DMS53 (cell line): ENCODE measurements at regions not wholly inside any gene's neighbourhood (a gene's known extent, or its start where the extent isn't known, plus 50 kb on each side); places are given as distances from the start of the nearest gene placed in this dataset.
A peak's percentile ranks its signal among the peaks of the same experiment; 100 is the strongest.

Experiments
- DNase-seq: peaks from one replicate; lab custom pipeline; 2025; lab: John Stamatoyannopoulos, UW

DNA sequence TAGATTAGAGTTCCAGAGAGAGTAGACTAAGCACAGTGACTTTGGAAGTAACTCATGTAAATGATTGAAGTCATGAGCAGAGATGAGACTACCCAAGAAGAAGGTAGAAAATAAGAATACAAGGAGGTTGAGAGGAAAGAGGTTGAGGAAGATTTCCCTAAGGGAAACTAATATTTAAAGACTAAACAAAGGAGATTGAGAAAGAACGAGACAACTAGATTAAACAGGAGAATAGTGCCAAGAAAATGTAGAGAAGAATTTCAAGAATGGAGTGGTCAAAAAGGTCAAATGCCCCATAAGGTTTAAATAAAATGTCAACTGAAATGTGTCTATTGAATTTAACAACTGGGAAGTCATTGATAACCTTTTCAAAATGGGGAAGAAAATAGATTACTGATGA lies 59.0 kb downstream of the RPS29 start:
- no peak for DNase-seq

DNA sequence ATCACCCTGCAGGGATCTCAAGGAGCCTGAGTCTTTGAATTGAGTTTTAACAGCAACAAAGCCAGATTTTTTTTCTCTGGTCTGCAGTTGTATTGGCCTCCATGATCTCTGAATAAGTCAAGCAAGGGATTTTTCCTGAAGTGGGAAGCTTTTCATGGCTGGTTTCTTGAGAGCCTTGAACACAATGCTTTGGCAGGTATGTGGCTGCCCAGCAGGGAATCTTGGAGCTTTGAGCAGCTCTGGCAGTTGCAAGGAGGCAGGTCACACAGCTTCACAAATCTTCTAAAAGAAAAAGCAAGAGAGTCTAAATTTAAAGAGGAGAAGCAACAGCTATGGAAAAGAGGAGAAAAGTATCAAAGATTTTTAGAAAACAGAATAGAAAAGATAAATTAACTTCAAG lies 60.1 kb downstream of the RPS29 start:
- no peak for DNase-seq

DNA sequence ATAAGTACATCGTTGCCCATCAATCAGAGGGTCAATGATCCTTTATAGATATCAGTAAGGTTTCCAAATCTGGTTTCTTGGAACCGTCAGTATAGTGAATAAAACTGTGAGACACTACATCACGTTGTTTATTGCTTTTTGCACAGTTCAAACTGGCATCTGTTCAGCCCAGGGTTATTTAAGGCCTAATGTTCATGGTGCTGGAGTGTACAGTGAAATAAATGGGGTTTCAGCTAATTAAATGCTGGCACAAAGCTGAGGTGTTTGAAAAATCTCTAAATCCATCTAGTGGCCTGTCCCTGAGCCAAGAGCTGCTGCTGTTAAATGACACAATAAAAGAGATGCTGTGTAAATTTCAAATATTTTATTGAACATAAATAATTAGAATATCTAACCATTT lies 69.9 kb downstream of the RPS29 start:
- DNase-seq, result no peak

DNA sequence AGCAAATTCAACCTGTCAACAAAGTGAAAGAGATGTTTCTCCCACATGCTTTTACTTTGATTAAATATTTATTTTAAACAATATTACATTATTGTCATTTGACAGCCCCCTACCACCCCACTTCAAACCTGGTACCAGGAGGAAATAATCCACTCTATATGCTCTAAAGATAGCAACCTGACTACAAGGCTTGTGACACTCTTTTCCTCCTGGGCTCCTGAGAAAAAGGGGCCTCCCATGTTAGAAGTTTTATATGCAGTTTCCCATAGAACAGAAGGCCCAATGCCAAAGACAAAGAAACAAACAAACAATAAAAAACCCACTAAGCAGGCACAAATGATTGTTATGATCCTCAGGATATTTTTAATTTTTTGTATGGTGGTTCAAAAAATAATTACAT lies 73.6 kb downstream of the RPS29 start:
- DNase-seq, result no peak

DNA sequence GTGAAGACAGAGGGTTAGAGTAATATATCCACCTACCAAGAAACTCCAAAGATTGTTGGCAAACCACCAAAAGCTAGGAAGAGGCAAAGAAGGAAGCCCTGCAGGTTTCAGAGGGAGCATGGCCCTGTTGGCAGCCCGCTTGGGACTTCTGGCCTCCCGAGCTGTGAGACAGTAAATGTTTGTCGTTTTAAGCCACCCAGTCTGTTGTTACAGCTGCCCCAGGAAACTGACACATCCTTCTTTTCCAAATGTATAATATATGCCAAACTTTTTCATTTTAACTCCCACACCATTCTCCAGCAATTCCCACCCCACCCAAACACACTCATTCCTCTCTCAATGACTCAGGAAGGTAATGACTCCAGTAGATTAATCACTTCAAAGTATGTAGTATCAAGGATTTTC lies 74.0 kb downstream of the RPS29 start:
- DNase-seq, result no peak

DNA sequence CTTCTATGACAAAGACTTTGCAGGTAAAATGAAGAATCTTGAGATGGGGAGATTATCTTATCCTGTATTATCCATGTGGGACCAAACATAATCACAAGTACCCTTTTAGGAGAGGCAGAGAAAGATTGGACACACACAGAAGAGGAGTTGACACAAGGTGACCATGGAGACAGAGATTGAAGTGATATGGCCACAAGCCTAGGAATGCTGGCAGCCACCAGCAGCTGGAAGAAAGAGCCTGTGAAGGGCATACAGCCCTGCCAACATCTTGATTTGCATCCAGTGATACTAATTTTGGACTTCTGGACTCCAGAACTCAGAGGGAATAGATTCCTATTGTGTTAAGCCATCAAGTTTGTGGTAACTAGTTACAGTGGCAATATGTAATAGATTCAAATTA lies 78.1 kb downstream of the RPS29 start:
- DNase-seq, result no peak

DNA sequence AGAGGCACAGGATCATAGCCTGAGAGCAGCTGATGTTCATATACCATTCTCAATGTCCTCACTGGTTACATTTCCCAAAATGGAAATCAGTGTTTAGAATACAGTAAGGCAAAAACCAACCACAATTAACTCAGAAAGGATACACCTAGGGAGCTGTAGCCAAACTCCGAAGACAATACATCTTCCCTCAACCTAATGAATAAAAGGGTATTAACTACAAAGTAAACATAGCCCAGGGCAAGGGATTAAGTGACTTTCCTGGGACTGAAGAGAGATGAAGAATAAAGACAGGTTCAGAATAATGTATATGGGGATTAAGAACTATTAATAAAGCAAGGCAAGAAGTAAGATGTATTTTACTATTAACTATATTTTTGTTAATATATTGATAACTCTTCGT lies 79.5 kb downstream of the RPS29 start:
- no peak for DNase-seq

DNA sequence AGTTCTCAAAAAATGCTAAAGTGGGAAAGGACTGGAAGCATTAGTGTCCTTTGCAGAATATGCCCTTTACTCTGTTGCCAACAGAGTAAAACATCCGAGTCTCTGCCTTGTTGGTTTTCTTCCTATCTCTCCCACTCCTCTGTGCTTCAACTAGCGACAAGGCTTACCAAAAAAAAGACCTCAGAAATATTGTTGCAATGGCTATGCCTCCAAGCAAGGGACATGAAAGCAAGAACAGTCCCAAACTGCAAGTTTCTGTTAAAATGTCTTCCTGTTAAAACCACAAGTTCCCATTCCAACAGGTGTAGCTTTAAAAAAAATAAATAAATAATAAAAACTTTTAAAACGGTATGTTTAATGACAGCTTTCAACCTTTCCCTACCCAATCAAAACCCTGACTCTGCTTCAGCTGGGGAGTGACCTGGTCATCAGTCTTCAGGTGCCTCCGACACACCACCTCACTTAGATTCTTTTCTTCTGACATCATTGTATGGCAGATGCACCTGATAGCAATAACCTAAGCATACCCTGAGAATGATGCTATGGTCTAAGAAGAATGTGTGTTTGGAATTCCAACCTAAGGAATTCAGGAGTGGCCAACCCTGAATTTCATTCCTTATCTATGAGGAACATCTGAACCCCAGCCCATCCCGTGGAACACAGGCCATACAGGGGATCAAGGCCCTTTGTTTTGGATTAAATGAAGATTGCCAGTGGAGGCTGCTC lies 81.0 kb downstream of the RPS29 start:
- DNase-seq, result peak; percentile 5

DNA sequence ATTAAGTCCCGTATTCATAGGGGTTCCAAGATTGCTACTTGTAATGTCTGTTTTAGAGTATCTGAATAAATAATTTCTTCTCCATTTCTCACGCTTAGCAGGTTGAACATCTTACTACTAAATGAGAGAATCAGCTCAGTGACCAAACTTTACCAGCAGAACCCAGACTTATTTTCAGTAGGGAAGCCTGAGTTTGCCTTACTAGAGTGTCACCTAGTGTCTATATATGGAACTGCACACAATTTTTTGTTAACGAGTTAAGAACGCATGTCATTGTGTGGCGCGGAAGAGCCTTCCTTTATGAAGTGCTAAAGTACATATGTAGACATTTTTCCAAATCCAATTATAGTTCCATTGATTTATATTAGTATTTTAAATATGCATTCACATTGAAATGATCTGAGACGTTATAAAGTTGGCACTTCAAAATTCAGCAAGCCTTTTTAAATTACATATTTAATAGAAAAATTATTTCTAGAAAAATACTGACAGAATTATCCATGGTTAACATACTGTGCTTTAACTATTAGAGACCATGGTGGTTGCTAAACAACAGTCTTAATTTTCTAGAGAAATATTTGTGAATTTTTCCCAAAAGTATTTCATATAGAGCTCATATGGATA lies 88.3 kb downstream of the RPS29 start:
- peak; percentile 84 for DNase-seq

DNA sequence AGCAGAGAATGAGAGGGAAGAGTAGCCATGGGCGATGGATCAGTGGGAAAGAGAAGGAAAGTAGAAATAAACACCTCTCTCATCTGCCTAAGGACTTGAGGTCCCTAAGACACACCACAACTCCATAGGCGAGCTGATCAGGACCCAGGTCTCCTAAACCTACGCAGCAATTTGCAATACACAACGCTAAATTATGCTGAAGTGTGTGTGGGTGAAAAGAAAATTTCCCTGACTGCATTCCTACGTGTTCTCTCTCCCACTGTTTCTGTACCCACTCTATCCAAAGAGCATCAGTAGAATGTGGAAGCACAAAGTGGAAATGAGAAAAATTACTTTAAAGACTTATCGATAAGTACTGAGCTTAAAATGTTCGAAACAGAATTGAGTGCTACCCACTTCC lies 88.9 kb downstream of the RPS29 start:
- no peak for DNase-seq

DNA sequence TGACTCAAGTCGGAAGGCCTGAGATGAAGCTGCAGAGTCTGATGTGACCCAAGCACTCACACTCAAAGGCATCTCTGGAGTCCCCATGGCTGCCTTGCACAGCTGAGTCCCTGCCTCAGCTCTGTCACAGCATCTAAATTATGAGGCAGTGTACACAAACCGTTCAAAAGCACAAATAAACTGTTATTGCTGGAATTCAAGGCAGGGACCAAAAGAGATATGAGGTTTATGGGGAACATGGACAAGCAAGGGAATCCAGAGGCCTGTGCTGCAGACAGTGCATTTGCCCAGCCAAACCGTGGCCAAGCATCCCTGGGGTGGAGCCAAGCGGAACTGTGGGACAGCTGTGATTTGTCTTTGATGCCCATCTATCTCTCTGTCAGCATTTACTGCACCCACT lies 91.3 kb downstream of the RPS29 start:
- DNase-seq, result no peak

DNA sequence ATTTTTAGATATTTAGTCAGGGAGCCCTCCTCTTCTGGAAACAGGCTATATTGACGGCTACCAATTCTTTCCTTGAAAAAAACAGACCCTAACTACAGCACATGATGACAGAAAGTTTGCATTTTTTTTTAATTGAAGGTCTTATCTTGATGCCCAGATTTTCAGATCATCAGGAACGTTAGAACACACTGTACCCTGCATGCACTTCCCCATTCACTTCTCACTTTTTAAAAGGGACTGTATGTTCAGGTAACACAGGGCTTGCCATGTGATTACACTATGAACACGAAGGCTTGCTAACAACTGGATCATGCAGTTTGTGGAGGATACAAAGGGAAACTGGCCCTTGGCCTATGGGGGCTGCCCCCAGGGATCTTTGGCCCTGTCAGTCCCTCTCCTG lies 92.6 kb downstream of the RPS29 start:
- no peak for DNase-seq

DNA sequence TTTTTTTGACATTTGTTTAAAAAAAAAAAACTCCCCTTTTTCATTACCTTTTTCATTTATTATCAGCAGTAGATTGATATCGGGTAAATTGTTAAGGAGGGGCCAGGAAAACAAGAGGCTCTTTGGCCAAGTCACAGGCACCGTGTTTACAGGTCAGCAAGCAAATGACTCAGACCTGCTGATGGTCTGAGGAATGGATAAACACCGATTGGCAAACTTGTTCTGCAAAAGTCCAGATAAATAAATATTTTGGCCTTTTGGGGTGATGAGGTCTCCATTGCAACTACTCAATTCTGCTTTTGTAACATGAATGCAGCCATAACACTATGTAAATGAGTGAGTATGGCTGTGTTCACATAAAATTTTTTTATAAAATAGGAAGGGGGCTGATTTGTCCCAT lies 94.0 kb downstream of the RPS29 start:
- DNase-seq, result no peak

DNA sequence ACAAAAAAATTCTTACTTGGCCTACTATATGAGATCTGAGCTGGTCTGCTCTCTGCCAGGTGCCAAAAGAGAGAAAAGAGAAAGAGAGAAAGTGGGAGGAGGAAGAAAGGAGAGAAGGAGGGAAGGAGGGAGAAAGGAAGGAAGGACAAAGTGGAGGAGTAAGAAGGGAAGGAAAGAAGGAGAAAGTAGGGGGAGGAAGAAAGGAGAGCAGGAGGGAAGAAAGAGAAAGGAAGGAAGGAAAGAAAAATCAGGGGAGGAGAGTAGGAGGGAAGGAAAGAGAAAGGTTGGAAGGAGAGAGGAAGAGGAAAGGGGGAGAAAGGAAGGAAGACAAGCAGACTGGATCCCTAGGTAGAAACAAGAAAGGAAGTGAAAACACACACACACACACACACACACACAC lies 96.8 kb downstream of the RPS29 start:
- DNase-seq, result no peak

DNA sequence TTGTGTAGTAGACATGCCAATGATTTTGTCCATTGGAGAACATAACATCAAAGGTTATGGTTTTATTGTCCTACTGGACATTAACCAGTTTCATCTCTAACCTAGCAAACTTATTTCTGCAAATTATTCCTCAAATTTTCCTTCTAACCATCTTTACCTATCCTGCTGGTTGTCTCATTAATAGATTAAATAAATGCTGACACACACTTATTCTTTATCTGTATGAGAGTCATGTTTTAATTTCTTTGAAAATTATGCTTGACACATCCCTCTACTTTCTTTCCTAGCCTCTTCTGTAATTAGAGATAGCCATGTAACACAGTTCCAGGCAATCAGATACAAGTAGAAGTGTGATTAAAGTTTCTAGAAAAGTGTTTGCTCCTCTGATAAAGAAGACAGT lies 98.9 kb downstream of the RPS29 start:
- no peak for DNase-seq

DNA sequence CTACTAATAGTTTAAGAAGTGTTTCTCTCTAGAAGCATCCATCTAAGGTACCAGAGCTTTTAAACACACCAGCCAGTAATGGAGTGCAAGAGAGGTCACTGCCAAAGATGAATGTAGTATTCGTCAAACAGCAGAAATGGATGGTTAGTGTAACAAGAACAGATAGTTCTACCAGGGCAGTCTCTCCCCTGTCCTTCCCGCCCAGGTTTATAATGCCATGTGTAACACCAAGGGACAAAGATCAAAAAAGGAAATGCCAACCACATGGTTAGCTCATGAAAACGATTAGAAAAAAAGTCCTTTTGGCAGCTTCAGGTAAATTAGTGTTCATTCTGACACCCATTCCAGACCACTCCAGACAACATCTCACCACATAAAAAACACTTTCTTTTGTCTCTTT lies 100.9 kb downstream of the RPS29 start:
- DNase-seq, result no peak

DNA sequence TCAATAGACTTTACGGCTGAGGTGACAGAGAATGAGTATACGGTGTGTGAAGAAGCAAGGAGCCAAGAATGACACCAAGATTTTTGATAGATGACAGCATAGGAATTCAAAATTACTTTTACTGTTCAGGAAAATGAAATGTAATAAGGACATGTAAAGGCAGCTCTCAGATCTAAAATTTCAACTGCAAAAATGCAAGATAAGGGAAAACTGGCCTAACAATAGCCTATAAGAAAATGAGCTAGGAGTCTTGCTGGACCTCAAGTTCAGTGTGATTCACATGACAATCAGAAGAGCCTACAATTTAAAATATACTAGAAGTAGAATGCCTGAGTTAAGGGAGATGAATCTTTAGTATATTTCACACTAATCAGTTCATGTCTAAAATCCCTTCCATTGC lies 102.0 kb downstream of the RPS29 start:
- DNase-seq, result no peak

DNA sequence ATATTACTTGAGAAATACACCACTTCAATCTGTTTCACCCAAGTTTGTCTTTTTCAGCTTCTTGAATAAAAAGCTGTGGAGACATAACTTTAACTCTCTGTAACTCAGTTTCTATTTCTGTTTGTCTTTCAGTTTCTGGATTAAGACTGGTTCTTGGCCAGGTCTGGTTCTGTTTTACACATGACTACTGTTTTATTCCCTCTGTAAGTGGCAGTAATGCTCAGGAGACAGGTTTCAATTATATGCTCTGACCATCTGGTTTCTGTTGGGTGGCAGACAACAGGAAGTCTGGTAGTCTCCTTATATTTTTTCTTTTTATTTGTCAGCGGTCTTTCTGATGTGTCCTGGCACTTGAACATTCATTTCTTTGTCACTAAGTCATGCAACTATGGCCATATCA lies 102.9 kb downstream of the RPS29 start:
- peak; percentile 3 for DNase-seq

DNA sequence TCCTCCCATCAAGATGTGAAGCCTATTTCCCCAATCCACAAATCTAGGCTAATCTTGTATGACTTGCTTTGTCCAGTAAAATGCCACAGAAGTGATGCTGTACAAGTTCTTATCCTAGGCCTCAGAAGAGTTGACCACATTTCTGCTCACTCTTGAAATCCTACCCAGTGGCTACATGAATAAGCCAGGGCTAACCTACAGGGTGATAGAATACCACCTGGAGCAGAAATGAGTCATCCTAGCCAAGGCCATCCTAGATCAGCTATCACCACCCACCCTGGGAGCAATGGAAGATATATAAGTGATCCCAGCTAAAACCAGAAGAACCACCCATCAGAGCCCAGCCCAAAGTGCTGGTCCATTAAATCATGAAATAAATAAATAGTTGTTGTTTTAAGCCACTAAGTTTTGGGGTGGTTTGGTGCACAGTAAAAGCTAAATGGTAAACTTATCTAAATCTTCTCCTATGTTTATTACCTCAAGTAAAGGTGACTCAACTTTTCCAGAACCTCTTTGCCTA lies 105.1 kb downstream of the RPS29 start:
- no peak for DNase-seq

DNA sequence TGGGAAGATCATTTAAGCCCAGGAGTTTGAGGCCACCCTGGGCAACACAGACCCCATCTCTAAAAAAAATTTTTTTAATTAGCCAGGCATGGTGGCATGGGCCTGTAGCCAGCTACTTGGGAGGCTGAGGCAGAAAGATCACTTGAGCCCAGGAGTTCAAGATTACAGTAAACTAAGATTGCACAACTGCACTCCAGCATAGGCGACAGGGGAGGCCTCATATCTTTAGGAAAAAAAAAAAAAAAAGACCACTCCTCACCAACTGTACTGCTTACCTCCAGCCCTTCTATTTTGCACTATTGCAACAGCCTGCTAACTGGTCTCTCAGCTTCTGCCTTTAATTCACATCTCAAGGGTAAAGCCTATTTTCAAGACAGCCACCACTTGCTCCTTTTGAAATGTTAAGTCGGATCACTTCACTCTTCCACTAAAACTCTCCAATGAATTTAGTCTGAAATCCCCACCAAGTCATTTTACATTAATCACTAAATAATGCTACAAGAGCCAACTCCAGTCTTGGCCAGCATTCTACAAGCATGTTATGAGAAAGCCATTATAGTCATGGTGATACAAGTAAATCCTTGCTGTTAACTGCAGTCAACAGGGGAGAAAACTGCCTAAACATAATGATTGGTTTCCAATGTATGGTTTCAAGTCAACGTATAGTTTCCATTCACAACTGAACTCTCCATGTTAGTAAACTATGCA lies 106.0 kb downstream of the RPS29 start:
- DNase-seq, result no peak

DNA sequence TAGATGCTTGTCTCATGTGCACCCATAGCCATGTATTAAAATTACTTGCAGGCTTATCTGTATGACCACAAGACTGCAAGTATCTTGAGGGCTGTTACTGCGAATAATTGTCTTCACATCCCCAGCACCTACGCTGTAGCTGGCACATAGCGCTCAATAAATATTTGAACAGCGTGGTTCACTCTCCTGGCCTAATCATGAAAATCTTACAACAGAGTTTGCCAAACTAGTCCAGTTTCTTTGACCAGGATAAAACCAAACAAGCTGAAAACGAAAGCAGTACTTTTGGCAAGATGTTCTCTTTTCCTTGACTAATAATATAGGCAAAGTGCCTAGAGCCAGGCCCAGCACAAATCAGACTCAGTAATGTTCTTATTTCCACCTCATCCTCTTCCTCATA lies 106.7 kb downstream of the RPS29 start:
- peak; percentile 7 for DNase-seq

DNA sequence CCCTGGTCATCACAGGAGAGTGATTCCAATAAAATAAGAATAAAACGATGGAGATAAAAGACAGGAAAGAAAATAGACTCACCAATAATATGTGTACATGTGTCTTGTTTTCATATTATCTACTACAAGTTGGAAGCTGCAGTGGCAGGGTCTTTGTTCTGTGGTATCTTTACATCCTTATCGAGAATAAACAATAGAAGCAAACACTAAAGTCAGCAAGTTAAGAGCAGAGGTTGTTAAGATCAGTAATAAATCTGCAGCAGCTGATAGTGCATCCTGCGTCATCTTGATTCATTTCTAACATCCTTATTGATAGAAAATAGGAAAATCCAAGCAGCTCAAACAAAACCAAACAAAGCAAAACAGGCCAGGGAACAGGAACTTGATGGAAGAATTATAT lies 107.4 kb downstream of the RPS29 start:
- no peak for DNase-seq

DNA sequence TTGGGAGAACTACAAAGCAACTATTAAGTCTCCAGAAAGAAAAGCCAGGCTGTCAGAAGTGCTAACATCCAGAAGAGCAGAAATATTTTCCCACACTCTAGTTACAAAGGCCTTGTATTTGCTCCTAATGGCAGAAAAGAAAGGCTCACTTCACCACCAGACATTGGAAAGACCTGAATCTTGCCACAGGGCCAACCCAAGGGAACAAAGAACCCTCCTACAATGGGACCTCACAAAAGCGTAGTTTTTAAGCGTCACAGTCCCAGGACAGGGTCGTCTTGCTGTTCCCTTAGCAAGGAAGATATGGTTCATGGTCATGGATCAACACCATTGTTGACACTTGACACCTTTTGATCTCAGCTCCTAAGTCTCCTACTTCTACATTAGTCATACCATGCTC lies 119.1 kb downstream of the RPS29 start:
- DNase-seq, result peak; percentile 48
